OCI-LY3 (cell line): ENCODE measurements at regions not wholly inside any gene's neighbourhood (a gene's known extent, or its start where the extent isn't known, plus 50 kb on each side); places are given as distances from the start of the nearest gene placed in this dataset.

Source experiments
- H2AFZ ChIP-seq: fragments of 200-600, 300-600 bp; shearing (Covaris generic); 2 replicates; pipeline ENCODE4 v1.6.0; 2014; ENCODE audit warnings: antibody characterized with exemption, low read depth, low read length
- H3K27ac ChIP-seq: fragments of 200-600, 300-600 bp; sonication (generic); 2 replicates; pipeline ENCODE4 v1.5.1; 2014; ENCODE audit warnings: mild to moderate bottlenecking, low read length, moderate library complexity, mixed read lengths
- H3K27me3 ChIP-seq: fragments of 200-600, 300-600 bp; sonication (generic); 2 replicates; pipeline ENCODE4 v1.6.1; 2014; ENCODE audit warnings: low read depth, low read length, mixed read lengths
- H3K36me3 ChIP-seq: fragments of 200-600, 300-600 bp; sonication (generic); replicated peaks from 2 replicates; pipeline ENCODE3; 2014; ENCODE audit warnings: low read depth, low read length, mixed read lengths
- H3K4me1 ChIP-seq: fragments of 300-600, 200-600 bp; sonication (generic); 2 replicates; pipeline ENCODE4 v1.6.1; 2014; ENCODE audit warnings: low read length, mixed read lengths
- H3K4me2 ChIP-seq: fragments of 200-600, 300-600 bp; sonication (generic); 2 replicates; pipeline ENCODE4 v1.6.1; 2014; ENCODE audit warnings: low read length, mixed read lengths
- H3K4me3 ChIP-seq: fragments of 300-600, 200-600 bp; sonication (generic); 2 replicates; pipeline ENCODE4 v1.5.1; 2014; ENCODE audit warnings: antibody characterized with exemption, mild to moderate bottlenecking, low read length, moderate library complexity
- H3K79me2 ChIP-seq: fragments of 300-600, 200-600 bp; shearing (Covaris generic); 2 replicates; pipeline ENCODE4 v1.6.1; 2014; ENCODE audit warnings: mild to moderate bottlenecking, low read length, mixed read lengths
- H3K9ac ChIP-seq: fragments of 300-600, 200-600 bp; shearing (Covaris generic); 2 replicates; pipeline ENCODE4 v1.6.0; 2014; ENCODE audit warnings: mild to moderate bottlenecking, low read length, moderate library complexity
- H3K9me3 ChIP-seq: fragments of 200-600, 300-600 bp; shearing (Covaris generic); 2 replicates; pipeline ENCODE4 v1.6.1; 2014; ENCODE audit warnings: low read length, mixed read lengths; ENCODE audit not compliant: insufficient read depth
- H4K20me1 ChIP-seq: fragments of 200-600, 300-600 bp; sonication (generic); 2 replicates; pipeline ENCODE4 v1.6.1; 2016; ENCODE audit warnings: low read length, mixed read lengths; ENCODE audit not compliant: insufficient read depth
- CTCF ChIP-seq: fragments of 200-600, 300-600 bp; sonication (generic); IDR thresholded peaks from 2 replicates; pipeline ENCODE4 v1.5.1; 2014; ENCODE audit warnings: antibody characterized with exemption, low read length, low read depth
- EZH2phosphoT487 ChIP-seq: fragments of 200-600 bp; shearing (Covaris generic); IDR thresholded peaks from 2 replicates; pipeline ENCODE4 v1.6.1; 2018; ENCODE audit warnings: antibody characterized with exemption, mixed run types, low read depth

- Histone ChIP-seq H2AFZ (no peak overlapping the region), H3K27ac (no peak overlapping the region), H3K9me3 (no peaks in the 10 kb centered on the region)
Measured at GRCh38 chr10:9965341-9965740, 1052.3 kb upstream of the CELF2 start.

GRCh38 chr10:9986786-9987185 lies 1030.9 kb upstream of the CELF2 start:
- Histone ChIP-seq H3K4me2 (no peak overlapping the region), H2AFZ (no peak overlapping the region), H3K4me1 (no peaks in the 10 kb centered on the region), H3K9ac (no peak overlapping the region), H3K79me2 (no peaks in the 10 kb centered on the region), H3K36me3 (no peaks in the 10 kb centered on the region), H3K27me3 (no peaks in the 10 kb centered on the region), H3K4me3 (no peak overlapping the region), H3K27ac (no peak overlapping the region), H4K20me1 (no peaks in the 10 kb centered on the region), H3K9me3 (no peaks in the 10 kb centered on the region)
- TF ChIP-seq EZH2phosphoT487 (no peak), CTCF (no peak)

More at GRCh38 chr10:9965341-9965740, 1052.3 kb upstream of the CELF2 start:
- H3K79me2 ChIP-seq = no peaks in the 10 kb centered on the region
- TF ChIP-seq EZH2phosphoT487 = no peak
- TF ChIP-seq CTCF = no peak
- no peaks in the 10 kb centered on the region for H3K27me3 ChIP-seq
- H3K4me1 ChIP-seq = no peaks in the 10 kb centered on the region
- H3K9ac ChIP-seq = no peak overlapping the region
- H3K36me3 ChIP-seq = no peaks in the 10 kb centered on the region
- H3K4me3 ChIP-seq = no peak overlapping the region
- no peaks in the 10 kb centered on the region for H4K20me1 ChIP-seq
- no peak overlapping the region for H3K4me2 ChIP-seq

- H3K27ac ChIP-seq = no peak overlapping the region
- H3K4me3 ChIP-seq = no peak overlapping the region
- no peaks in the 10 kb centered on the region for H4K20me1 ChIP-seq
- H3K27me3 ChIP-seq = no peaks in the 10 kb centered on the region
- TF ChIP-seq EZH2phosphoT487 (no peak), CTCF (no peak)
- H3K4me1 ChIP-seq = no peaks in the 10 kb centered on the region
- H3K9me3 ChIP-seq = no peaks in the 10 kb centered on the region
- no peaks in the 10 kb centered on the region for H3K79me2 ChIP-seq
- H3K9ac ChIP-seq = no peak overlapping the region
- no peak overlapping the region for H3K4me2 ChIP-seq
- no peak overlapping the region for H2AFZ ChIP-seq
- no peaks in the 10 kb centered on the region for H3K36me3 ChIP-seq
Measured at GRCh38 chr10:9987197-9987596, 1030.5 kb upstream of the CELF2 start.

GRCh38 chr10:9992661-9993060 lies 1025.0 kb upstream of the CELF2 start:
- Histone ChIP-seq H3K9me3 (no peaks in the 10 kb centered on the region), H3K9ac (no peak overlapping the region), H3K27me3 (no peaks in the 10 kb centered on the region), H3K27ac (no peak overlapping the region), H3K4me3 (no peak overlapping the region), H4K20me1 (no peaks in the 10 kb centered on the region), H3K36me3 (no peaks in the 10 kb centered on the region), H3K4me1 (no peaks in the 10 kb centered on the region), H3K4me2 (no peak overlapping the region), H2AFZ (no peak overlapping the region), H3K79me2 (no peaks in the 10 kb centered on the region)
- TF ChIP-seq CTCF (no peak), EZH2phosphoT487 (no peak)
